CD4-positive, alpha-beta T cell treated with Interleukin-21 for 1 hour (primary cell): ENCODE measurements at regions not wholly inside any gene's neighbourhood (a gene's known extent, or its start where the extent isn't known, plus 50 kb on each side); places are given as distances from the start of the nearest gene placed in this dataset.
"Not testable (repeated sequence)": the region's sequence is repeated elsewhere in the genome, so short reads cannot be mapped to it uniquely, and the experiment has no call there.

Source experiments
- DNase-seq: peaks from one replicate; pipeline ENCODE4 v3.0.0-alpha.2; 2020

- DNase-seq, result peak; percentile 86
Measured at GRCh38 chr6:27138837-27139755, 108.4 kb upstream of the PRSS16 start.

DNA sequence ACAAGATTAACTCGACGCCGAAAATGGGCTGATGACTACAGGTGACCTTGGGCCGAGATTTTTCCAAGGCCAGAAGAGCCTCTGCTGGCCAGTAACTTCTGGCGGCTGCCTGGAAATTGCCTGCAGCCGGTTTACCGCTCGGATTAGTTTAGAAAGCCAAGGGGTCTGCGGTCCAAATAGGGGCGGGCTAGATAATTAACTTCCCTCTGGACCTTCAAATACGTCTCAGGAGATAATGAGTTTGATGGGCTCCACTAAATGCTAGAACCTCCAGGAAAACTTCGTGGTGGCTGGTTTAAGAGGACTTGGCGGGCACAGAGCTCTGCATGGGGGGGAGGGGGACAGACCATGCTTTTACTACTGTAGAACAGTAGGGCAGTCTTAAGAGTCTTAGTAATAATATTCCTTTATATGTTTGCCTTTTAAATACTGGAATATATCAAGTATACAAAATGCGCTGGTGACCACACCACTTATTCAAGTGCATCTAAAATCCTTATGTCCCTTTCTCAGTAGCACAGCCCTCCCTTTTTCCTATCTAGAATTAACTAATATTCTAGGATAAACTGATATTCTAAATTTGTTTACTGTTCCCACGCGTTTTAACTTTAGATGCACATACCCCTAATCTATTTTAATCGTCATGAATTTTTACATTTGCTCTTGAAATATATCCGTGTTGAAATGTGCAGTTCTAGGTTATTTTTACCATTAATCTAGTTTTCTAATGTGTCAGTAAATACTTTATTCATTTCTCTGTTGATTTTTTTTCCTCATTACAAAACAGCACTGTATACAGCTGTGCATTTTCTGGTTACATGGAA lies 107.5 kb upstream of the PRSS16 start:
- no peak for DNase-seq

GRCh38 chr6:27140999-27141528 lies 106.4 kb upstream of the PRSS16 start:
- no peak for DNase-seq

DNA sequence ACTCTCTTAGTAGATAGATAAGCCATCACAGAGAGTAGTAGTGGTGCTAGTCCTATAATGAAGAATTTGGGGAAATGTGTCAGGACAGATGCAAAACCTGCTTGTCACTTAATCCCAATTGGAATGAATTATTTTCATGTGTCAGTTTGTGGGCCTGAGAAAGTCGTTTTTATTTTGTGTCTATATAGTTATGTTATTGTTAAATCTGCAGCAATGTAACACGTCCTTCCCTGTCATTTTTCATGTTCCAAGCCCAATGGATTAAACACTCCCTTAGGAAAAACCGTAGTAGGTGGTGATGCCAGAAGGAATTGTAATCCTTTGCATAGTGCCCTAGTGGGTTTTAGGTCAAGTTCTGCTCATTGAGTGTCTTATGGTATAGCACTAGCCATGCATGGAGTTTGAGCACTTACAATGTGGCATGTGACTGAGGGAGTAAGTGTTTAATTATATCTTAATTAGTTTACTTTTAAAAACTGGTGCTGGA lies 105.9 kb upstream of the PRSS16 start:
- DNase-seq, result no peak

DNA sequence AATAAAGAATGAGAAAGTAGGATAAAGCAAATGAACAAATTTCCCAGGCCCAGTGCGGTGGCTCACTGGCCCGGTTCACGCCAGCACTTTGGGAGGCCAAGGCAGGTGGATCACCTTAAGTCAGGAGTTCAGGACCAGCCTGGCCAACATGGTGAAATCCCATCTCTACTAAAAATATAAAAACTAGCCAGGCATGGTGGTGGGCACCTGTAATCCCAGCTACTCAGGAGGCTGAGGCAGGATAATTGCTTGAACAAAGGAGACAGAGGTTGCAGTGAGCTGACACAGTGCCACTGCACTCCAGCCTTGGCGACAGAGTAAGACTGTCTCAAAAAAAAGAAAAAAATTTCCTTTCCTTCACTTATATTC lies 104.5 kb upstream of the PRSS16 start:
- not testable (repeated sequence) for DNase-seq

DNA sequence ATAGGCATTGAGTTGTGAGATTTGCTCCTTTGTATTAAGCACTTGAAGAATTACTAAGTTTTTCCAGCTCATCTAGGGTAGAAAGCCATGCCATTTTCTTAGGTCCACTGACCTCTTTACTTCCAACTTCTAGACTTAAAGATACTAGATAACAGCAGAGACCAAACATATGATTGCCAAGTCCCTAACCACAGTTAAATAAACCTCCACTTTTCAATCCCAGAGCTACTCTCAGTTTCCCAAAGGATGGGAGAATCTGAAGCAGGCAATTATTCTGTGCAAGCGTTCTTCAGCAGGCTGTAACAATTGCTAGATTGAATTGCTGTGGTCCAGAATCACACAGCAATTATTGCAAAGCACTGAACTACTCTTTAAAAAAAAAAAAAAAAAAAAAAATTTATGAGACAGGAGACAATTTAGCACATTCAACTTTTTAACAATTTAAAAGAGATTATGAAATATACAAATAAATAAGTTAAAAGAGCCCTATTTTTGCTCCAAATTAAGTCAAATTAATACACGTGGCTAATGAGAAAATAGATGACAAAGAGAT lies 104.0 kb upstream of the PRSS16 start:
- no peak for DNase-seq

- no peak for DNase-seq
Measured at GRCh38 chr6:27144740-27145079, 102.8 kb upstream of the PRSS16 start.

GRCh38 chr6:27145731-27146455 lies 101.6 kb upstream of the PRSS16 start:
- DNase-seq, result peak; percentile 84

DNA sequence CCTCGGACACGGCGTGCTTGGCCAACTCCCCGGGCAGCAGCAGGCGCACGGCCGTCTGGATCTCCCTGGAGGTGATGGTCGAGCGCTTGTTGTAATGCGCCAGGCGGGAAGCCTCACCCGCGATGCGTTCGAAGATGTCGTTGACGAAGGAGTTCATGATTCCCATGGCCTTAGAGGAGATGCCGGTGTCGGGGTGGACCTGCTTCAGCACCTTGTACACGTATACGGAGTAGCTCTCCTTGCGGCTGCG lies 101.1 kb upstream of the PRSS16 start:
- not testable (repeated sequence) for DNase-seq

GRCh38 chr6:27146706-27147505 lies 100.6 kb upstream of the PRSS16 start:
- peak; percentile 98 for DNase-seq

GRCh38 chr6:27148404-27148795 lies 99.1 kb upstream of the PRSS16 start:
- DNase-seq, result no peak

DNA sequence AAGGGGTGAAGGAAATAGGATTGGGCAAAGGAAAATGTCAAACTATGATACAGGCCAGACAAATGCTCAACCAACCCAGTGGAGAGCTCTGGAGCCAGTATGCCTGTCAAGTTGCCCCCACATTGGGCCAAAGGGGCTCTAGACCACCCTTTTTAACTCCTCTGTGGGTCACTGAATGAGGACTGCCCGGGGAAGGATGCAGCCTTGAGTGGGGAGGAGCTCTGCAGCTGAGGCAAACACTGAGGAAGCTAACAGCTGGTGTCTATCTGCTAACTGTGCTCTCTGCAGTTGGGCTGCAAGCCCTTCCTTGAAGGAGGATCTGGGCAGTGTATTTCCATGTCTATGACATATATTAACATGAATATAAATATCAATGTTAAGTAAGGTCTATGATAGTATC lies 98.4 kb upstream of the PRSS16 start:
- no peak for DNase-seq

- DNase-seq, result peak; percentile 36
Measured at GRCh38 chr6:27154696-27155095, 92.8 kb upstream of the PRSS16 start.

DNA sequence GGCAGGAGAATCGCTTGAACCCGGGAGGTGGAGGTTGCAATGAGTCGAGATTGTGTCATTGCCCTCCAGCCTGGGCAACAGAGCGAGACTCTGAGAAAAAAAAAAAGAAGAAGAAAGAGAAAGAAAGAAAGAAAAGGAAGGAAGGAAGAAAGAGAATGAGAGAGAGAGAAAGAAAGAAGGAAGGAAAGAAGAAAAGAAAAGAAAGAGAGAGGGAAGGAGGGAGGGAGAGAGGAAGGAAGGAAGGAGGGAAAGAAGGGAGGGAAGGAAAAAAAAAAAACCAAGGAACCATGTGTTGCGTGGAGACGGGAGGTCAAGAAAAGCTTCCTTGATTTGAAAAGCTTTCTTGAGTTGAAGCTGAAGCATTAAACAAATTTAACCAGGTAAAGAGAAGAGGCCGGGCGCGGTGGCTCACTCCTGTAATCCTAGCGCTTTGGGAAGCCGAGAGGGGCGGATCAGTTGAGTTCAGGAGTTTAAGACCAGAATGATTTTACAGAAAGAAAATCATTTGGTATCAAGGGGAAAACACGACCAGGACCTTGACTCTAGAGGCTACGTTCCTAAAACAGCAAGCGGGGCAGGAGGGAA lies 90.5 kb upstream of the PRSS16 start:
- no peak for DNase-seq

- peak; percentile 90 for DNase-seq
Measured at GRCh38 chr6:27157459-27158315, 89.8 kb upstream of the PRSS16 start.

DNA sequence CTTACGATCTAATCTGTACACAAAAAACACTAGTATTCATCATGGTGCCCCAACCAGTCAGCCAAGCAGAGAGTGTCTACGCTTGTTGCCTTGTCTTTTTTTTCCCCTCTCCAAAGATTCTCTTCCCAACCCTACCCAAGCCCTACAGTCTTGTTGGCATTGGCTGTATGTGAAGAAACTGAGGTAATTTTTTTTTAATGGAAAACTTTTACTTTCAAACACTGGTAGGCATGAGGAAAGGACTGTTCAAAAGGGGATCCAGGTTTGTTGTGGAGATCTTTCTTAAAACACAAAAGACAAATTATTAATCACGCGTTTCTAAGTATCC lies 89.2 kb upstream of the PRSS16 start:
- no peak for DNase-seq

DNA sequence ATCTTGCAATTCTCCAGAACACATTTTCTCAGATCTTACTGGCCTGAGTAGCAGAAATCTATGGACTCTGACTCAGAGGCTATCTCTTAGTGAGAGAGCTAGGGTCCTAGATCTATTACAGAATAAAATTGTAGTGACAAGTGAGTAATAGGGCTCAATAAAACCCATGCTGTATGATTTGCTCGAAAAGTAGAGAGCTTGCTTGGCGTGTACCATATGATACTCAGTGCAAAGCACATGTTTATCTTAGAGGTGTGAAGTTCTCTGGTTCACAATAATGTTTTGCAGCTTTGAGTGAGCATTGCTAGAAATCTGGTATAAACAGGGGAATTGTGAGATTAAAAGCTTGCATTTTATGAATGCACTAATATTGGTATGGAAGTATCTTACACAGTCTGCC lies 87.8 kb upstream of the PRSS16 start:
- no peak for DNase-seq

DNA sequence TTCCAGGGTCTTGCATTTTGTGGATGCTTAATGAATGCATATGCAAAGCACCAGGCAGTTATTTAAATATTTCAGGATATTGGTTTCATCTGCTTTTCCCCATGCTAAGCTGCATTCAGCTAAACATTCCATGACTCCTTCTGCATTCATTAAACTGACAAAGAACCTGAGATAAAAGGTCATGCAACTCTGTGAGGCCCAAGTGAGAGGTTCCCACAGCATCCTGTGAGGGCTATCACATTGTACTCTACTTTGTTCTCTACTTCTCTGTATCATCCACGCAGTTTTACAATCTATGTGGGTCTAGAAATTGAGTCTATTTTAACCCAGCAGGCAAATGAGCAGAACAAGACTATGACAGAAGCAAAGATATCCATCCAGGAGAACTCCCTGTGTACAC lies 86.4 kb upstream of the PRSS16 start:
- no peak for DNase-seq

DNA sequence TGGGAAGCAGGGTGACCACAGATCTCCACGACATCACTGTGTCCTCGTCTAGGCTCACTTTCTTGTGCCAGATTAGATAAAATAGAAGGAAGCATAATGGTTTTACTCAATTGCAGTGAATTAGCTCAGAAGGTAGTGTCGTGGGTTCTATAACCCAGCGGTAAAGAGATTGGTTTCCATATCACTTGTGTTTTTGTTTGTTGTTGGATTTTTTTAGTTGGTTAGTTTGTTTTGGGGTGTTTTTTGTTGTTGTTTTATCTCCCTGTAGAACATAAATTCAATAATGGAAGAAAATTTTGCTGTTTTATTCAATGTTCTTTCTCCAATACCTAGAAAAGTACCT lies 85.9 kb upstream of the PRSS16 start:
- no peak for DNase-seq

- DNase-seq, result peak; percentile 70
Measured at GRCh38 chr6:27161946-27162603, 85.4 kb upstream of the PRSS16 start.

DNA sequence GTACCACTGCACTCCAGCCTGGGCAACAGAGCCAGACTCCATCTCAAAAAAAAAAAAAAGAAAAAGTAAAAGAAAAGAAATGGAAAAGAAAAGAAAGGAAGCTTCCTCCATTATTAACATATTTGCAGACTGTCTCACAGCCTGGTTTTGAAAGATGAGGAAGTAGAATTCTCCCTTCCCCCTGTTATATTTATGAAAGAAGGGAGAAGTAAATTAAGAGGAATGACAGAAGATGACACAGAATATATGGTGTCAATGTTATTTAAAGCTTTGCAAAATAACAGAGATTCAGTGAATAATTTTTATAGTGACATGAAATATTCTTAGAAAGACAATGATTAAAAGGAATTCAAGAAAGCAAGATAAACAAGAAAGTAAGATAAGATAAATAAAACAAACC lies 83.7 kb upstream of the PRSS16 start:
- no peak for DNase-seq
